ENCODE measurements at regions not wholly inside any gene's neighbourhood (a gene's known extent, or its start where the extent isn't known, plus 50 kb on each side); places are given as distances from the start of the nearest gene placed in this dataset.

DNA sequence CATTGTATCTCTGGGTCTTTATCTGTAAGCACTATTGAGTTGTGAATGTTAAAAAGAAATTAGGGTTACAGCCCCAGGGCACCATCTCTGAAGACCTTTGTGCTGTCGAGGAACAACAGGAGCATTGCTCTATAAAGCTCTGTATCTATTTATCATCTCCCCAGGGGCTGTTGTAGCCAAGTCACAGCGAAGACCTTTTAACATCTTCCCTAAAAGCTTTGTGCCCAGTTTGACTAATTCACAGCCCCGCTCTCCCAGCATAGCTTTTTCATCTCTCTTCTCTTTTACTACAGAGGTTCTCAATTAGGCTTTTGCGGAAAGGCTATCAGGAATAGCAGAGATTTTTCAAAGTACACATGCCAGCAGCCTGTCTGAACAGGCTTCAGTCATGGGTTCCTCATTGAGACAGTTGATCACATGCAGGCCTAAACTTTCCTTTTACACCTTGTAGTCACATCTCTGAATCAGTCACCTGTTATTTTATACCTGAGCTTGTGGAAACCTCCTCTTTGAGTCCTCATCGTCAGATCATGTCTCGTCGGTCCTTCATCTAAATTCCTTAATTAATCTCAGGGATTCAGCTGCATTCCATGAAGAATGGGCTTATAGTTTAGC, 140.5 kb downstream of the NPR3 start:
- Histone ChIP-seq H3K79me2 (ENCODE audit: low read length) (no peaks in the 10 kb centered on the region), H3K4me2 (ENCODE audit: low read depth, low read length) (no peak overlapping the region), H3K36me3 (replicated peaks; ENCODE audit: insufficient read depth, low read length) (no peaks in the 10 kb centered on the region), H3K27me3 (replicated peaks; ENCODE audit: insufficient read depth, low read length) (no peaks in the 10 kb centered on the region), H2AFZ (ENCODE audit: low read length) (no peak overlapping the region), H3K4me1 (ENCODE audit: low read length) (no peaks in the 10 kb centered on the region), H4K20me1 (ENCODE audit: insufficient read depth, low read length) (no peaks in the 10 kb centered on the region), H3K27ac (ENCODE audit: low read length) (no peak overlapping the region), H3K9ac (ENCODE audit: low read length) (no peak overlapping the region), H3K9me2 (replicated peaks; ENCODE audit: insufficient read depth, low read length) (no peaks in the 10 kb centered on the region), H3K4me3 (ENCODE audit: low read length) (no peak overlapping the region), H3F3A (ENCODE audit: insufficient read depth, low read length) (no peaks in the 10 kb centered on the region), H3K9me3 (replicated peaks; ENCODE audit: insufficient read depth, low read length) (no peaks in the 10 kb centered on the region)
- no peak for TF ChIP-seq EZH2phosphoT487 (IDR thresholded peaks at IDR 0.05; ENCODE audit: low read length)
- TF ChIP-seq, protein P1, sequence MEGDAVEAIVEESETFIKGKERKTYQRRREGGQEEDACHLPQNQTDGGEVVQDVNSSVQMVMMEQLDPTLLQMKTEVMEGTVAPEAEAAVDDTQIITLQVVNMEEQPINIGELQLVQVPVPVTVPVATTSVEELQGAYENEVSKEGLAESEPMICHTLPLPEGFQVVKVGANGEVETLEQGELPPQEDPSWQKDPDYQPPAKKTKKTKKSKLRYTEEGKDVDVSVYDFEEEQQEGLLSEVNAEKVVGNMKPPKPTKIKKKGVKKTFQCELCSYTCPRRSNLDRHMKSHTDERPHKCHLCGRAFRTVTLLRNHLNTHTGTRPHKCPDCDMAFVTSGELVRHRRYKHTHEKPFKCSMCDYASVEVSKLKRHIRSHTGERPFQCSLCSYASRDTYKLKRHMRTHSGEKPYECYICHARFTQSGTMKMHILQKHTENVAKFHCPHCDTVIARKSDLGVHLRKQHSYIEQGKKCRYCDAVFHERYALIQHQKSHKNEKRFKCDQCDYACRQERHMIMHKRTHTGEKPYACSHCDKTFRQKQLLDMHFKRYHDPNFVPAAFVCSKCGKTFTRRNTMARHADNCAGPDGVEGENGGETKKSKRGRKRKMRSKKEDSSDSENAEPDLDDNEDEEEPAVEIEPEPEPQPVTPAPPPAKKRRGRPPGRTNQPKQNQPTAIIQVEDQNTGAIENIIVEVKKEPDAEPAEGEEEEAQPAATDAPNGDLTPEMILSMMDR (IDR thresholded peaks at IDR 0.05; ENCODE audit: low read length), result no peak
- TF ChIP-seq EZH2 (optimal IDR thresholded peaks at IDR 0.05; ENCODE audit: low read depth, low read length), result no peak
- DNase-seq, result no peak

DNA sequence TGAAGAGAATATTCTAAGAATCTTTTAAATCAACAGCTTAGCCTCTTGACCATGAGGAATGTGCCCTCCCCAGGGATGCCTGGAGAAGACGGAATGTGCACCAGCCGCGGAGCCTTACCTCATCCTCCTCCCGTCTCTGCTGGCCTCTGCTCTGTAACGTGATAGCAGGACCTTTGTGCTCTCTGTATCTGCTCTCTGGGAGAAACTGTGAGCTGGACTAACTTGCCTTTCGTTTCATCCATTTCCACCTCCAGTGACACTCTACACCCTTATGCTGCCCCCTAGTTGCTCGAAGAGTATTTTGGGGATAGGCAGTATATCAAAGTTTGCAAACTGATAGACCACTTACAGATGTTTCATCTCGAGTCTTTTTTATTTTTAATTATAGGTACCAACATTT, 141.4 kb downstream of the NPR3 start:
- Histone ChIP-seq H3F3A (ENCODE audit: insufficient read depth, low read length) (no peaks in the 10 kb centered on the region), H3K9ac (ENCODE audit: low read length) (no peak overlapping the region), H3K9me2 (replicated peaks; ENCODE audit: insufficient read depth, low read length) (no peaks in the 10 kb centered on the region), H3K9me3 (replicated peaks; ENCODE audit: insufficient read depth, low read length) (no peaks in the 10 kb centered on the region), H3K4me3 (ENCODE audit: low read length) (no peak overlapping the region), H3K4me1 (ENCODE audit: low read length) (no peaks in the 10 kb centered on the region), H4K20me1 (ENCODE audit: insufficient read depth, low read length) (no peaks in the 10 kb centered on the region), H3K79me2 (ENCODE audit: low read length) (no peaks in the 10 kb centered on the region), H3K27me3 (replicated peaks; ENCODE audit: insufficient read depth, low read length) (no peaks in the 10 kb centered on the region), H3K36me3 (replicated peaks; ENCODE audit: insufficient read depth, low read length) (no peaks in the 10 kb centered on the region), H3K4me2 (ENCODE audit: low read depth, low read length) (no peak overlapping the region), H2AFZ (ENCODE audit: low read length) (no peak overlapping the region), H3K27ac (ENCODE audit: low read length) (no peak overlapping the region)
- TF ChIP-seq EZH2phosphoT487 (IDR thresholded peaks at IDR 0.05; ENCODE audit: low read length) (no peak), EZH2 (optimal IDR thresholded peaks at IDR 0.05; ENCODE audit: low read depth, low read length) (no peak)
- TF ChIP-seq, protein P1 (IDR thresholded peaks at IDR 0.05; ENCODE audit: low read length), result no peak
- DNase-seq, result no peak

DNA sequence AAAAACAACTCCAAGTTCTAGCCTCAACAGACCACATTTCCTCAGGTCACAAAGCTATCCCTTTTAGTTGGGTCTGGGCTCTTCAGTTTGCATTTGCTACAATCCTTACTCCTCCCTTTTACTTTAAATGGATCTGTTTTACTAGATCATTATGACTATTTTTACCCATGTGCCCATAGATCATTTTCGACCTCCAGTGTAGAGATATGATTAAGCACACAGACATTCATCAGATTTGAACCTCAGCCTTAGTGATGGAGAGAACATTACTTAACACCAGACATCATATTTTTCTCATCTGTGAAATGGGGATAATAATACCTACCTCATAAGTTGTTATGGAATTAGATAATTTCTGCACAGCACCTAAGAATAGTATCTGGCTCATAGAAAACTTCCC, 141.9 kb downstream of the NPR3 start:
- DNase-seq, result no peak
- Histone ChIP-seq H3K79me2 (ENCODE audit: low read length) (no peaks in the 10 kb centered on the region), H3K4me3 (ENCODE audit: low read length) (no peak overlapping the region), H3K9ac (ENCODE audit: low read length) (no peak overlapping the region), H3K36me3 (replicated peaks; ENCODE audit: insufficient read depth, low read length) (no peaks in the 10 kb centered on the region), H3F3A (ENCODE audit: insufficient read depth, low read length) (no peaks in the 10 kb centered on the region), H2AFZ (ENCODE audit: low read length) (no peak overlapping the region), H4K20me1 (ENCODE audit: insufficient read depth, low read length) (no peaks in the 10 kb centered on the region), H3K27ac (ENCODE audit: low read length) (no peak overlapping the region), H3K27me3 (replicated peaks; ENCODE audit: insufficient read depth, low read length) (no peaks in the 10 kb centered on the region), H3K9me3 (replicated peaks; ENCODE audit: insufficient read depth, low read length) (no peaks in the 10 kb centered on the region), H3K9me2 (replicated peaks; ENCODE audit: insufficient read depth, low read length) (no peaks in the 10 kb centered on the region), H3K4me2 (ENCODE audit: low read depth, low read length) (no peak overlapping the region), H3K4me1 (ENCODE audit: low read length) (no peaks in the 10 kb centered on the region)
- TF ChIP-seq, protein P1 (IDR thresholded peaks at IDR 0.05; ENCODE audit: low read length), result no peak
- TF ChIP-seq EZH2 (optimal IDR thresholded peaks at IDR 0.05; ENCODE audit: low read depth, low read length), result no peak
- TF ChIP-seq EZH2phosphoT487 (IDR thresholded peaks at IDR 0.05; ENCODE audit: low read length), result no peak
